Ishikawa (cell line): ENCODE measurements at regions not wholly inside any gene's neighbourhood (a gene's known extent, or its start where the extent isn't known, plus 50 kb on each side); places are given as distances from the start of the nearest gene placed in this dataset.

ENCODE experiments used
- CEBPB ChIP-seq: IDR thresholded peaks from 2 replicates; pipeline ENCODE4 v1.6.1; 2012
- CREB1 ChIP-seq: IDR thresholded peaks from 2 replicates; pipeline ENCODE4 v1.6.1; 2012; ENCODE audit warnings: low read depth
- EGR1 ChIP-seq: IDR thresholded peaks from 2 replicates; pipeline ENCODE4 v1.6.1; 2012
- EP300 ChIP-seq: IDR thresholded peaks from 2 replicates; pipeline ENCODE4 v1.6.1; 2012; ENCODE audit warnings: borderline replicate concordance
- FOXM1 ChIP-seq: IDR thresholded peaks from 2 replicates; pipeline ENCODE4 v1.6.1; 2012; ENCODE audit warnings: low read depth, borderline replicate concordance
- MAX ChIP-seq: IDR thresholded peaks from 2 replicates; pipeline ENCODE4 v1.6.1; 2012
- NFIC ChIP-seq: IDR thresholded peaks from 2 replicates; pipeline ENCODE4 v1.6.1; 2012
- RAD21 ChIP-seq: IDR thresholded peaks from 2 replicates; pipeline ENCODE4 v1.6.1; 2012; ENCODE audit warnings: low read depth
- REST ChIP-seq: IDR thresholded peaks from 2 replicates; pipeline ENCODE4 v1.6.1; 2012; ENCODE audit warnings: low read depth, mild to moderate bottlenecking
- TAF1 ChIP-seq: IDR thresholded peaks from 2 replicates; pipeline ENCODE4 v1.6.1; 2012; ENCODE audit warnings: low read depth, mild to moderate bottlenecking
- TCF12 ChIP-seq: IDR thresholded peaks from 2 replicates; pipeline ENCODE4 v1.6.1; 2012; ENCODE audit warnings: low read depth
- TEAD4 ChIP-seq: IDR thresholded peaks from 2 replicates; pipeline ENCODE4 v1.6.1; 2012
- USF1 ChIP-seq: IDR thresholded peaks from 2 replicates; pipeline ENCODE4 v1.6.1; 2012
- YY1 ChIP-seq: IDR thresholded peaks from 2 replicates; pipeline ENCODE4 v1.6.1; 2012; ENCODE audit warnings: low read depth
- ZBTB7A ChIP-seq: IDR thresholded peaks from 2 replicates; pipeline ENCODE4 v1.6.1; 2012; ENCODE audit warnings: low read depth

GRCh38 chr4:1589098-1589497 lies 95.0 kb downstream of the FAM53A start:
- TF ChIP-seq FOXM1 (no peak), EGR1 (no peak), EP300 (no peak), RAD21 (no peak), USF1 (no peak), REST (no peak), TAF1 (no peak), MAX (no peak)

GRCh38 chr4:1588306-1588705 lies 95.8 kb downstream of the FAM53A start:
- TF ChIP-seq EP300 (no peak), RAD21 (no peak), CEBPB (no peak), YY1 (no peak), TCF12 (no peak), NFIC (no peak), ZBTB7A (no peak), TEAD4 (no peak), FOXM1 (no peak), MAX (no peak), TAF1 (no peak), EGR1 (no peak), CREB1 (no peak), REST (no peak), USF1 (no peak)

GRCh38 chr4:1584498-1584897 lies 99.6 kb downstream of the FAM53A start:
- TF ChIP-seq EP300, result no peak
- no peak for TF ChIP-seq RAD21
- TF ChIP-seq TCF12, result no peak
- no peak for TF ChIP-seq MAX
- TF ChIP-seq FOXM1, result no peak
- no peak for TF ChIP-seq USF1
- no peak for TF ChIP-seq REST
- no peak for TF ChIP-seq ZBTB7A
- TF ChIP-seq YY1, result no peak
- TF ChIP-seq CEBPB, result no peak
- TF ChIP-seq TAF1, result no peak
- TF ChIP-seq CREB1, result no peak
- no peak for TF ChIP-seq TEAD4
- TF ChIP-seq EGR1, result no peak
- TF ChIP-seq NFIC, result no peak

- TF ChIP-seq MAX, result no peak
- TF ChIP-seq TEAD4, result no peak
- no peak for TF ChIP-seq CEBPB
- no peak for TF ChIP-seq ZBTB7A
- TF ChIP-seq FOXM1, result no peak
Measured at GRCh38 chr4:1583859-1584258, 100.3 kb downstream of the FAM53A start.
